B cell (primary cell): ENCODE measurements at regions not wholly inside any gene's neighbourhood (a gene's known extent, or its start where the extent isn't known, plus 50 kb on each side); places are given as distances from the start of the nearest gene placed in this dataset.

ENCODE experiments used
- ATAC-seq: fragments of 200-7000 bp; cut with Tn5 transposase; one replicate; pipeline ENCODE4 v1.10.0; 2021; ENCODE audit warnings: low read depth, mild to moderate bottlenecking, moderate number of reproducible peaks, moderate library complexity
- CTCF ChIA-PET: fragments of 350-600 bp; sonication (Branson Sonifier 250); formaldehyde crosslinking; loops from one replicate; lab custom pipeline; 2021; ENCODE audit warnings: antibody characterized with exemption, inconsistent platforms; lab: Charles Lee
- POLR2A ChIA-PET: fragments of 350-600 bp; sonication (Branson Sonifier 250); formaldehyde crosslinking; loops from one replicate; lab custom pipeline; 2021; ENCODE audit warnings: antibody characterized with exemption; lab: Charles Lee
- DNase-seq: peaks from one replicate; pipeline ENCODE4 v3.0.0; 2013
- H2AFZ ChIP-seq: 2 replicates; pipeline ENCODE4 v1.6.1; 2012; ENCODE audit warnings: mild to moderate bottlenecking, low read depth, low read length; ENCODE audit not compliant: insufficient read depth, poor library complexity, severe bottlenecking
- H3K27ac ChIP-seq, 2 donors: 1 replicate in 1 of 2; 2 replicates in 1 of 2; pipeline ENCODE4 v1.5.1; 2012 to 2013; ENCODE audit warnings: low read length in 2 of 2, mild to moderate bottlenecking in 2 of 2, moderate library complexity in 1 of 2
- H3K27me3 ChIP-seq, 4 experiments: fragments of 200-600 bp in 1 of 4; sonication (generic) in 1 of 4; replicated peaks in 1 of 4; 1 replicate in 2 of 4; 2 replicates in 2 of 4; pipeline versions ENCODE4 v1.6.1 to v1.7.0; 2013 to 2016; ENCODE audit warnings: low read length in 3 of 4, mild to moderate bottlenecking in 2 of 4, mixed read lengths in 1 of 4, moderate library complexity in 1 of 4; ENCODE audit not compliant: insufficient read depth in 4 of 4, control insufficient read depth in 3 of 4; ENCODE audit errors: control extremely low read depth in 1 of 4
- H3K36me3 ChIP-seq, 2 experiments: replicated peaks in 1 of 2; 1 replicate in 1 of 2; 2 replicates in 1 of 2; pipeline versions ENCODE4 v1.6.1 to v1.7.1; 2013; ENCODE audit warnings: low read length in 1 of 2; ENCODE audit not compliant: insufficient read depth in 2 of 2, control insufficient read depth in 1 of 2; ENCODE audit errors: control extremely low read depth in 1 of 2, extremely low read depth in 1 of 2
- H3K4me1 ChIP-seq, 2 donors: fragments of 200-600 bp in 1 of 2; sonication (generic) in 1 of 2; 1 replicate in 1 of 2; 2 replicates in 1 of 2; pipeline versions ENCODE4 v1.5.1 to v1.6.1; 2013 to 2017; ENCODE audit warnings: low read length in 2 of 2; ENCODE audit not compliant: control insufficient read depth in 2 of 2, insufficient read depth in 2 of 2
- H3K4me2 ChIP-seq: replicated peaks from 2 replicates; pipeline ENCODE3; 2012; ENCODE audit warnings: mild to moderate bottlenecking, low read depth, low read length; ENCODE audit not compliant: poor library complexity, severe bottlenecking
- H3K4me3 ChIP-seq, 5 experiments: fragments of 200-600 bp in 1 of 5; sonication (generic) in 1 of 5; 1 replicate in 3 of 5; 2 replicates in 2 of 5; pipeline versions ENCODE4 v1.5.1 to v1.7.0; 2011 to 2016; ENCODE audit warnings: low read length in 4 of 5, mild to moderate bottlenecking in 4 of 5, low read depth in 2 of 5, control low read depth in 1 of 5, moderate library complexity in 1 of 5; ENCODE audit not compliant: insufficient read depth in 1 of 5; ENCODE audit errors: control extremely low read depth in 1 of 5, extremely low read depth in 1 of 5
- H3K79me2 ChIP-seq: fragments of 200-600 bp; sonication (generic); one replicate; pipeline ENCODE4 v1.6.0; 2016; ENCODE audit warnings: low read length; ENCODE audit not compliant: control insufficient read depth, insufficient read depth
- H3K9ac ChIP-seq: fragments of 200-600 bp; sonication (generic); 2 replicates; pipeline ENCODE4 v1.6.1; 2017; ENCODE audit warnings: mild to moderate bottlenecking, low read length, moderate library complexity
- H3K9me3 ChIP-seq, 3 donors: one replicate each; pipeline versions ENCODE4 v1.6.1 to v1.7.1; 2013; ENCODE audit warnings: low read length in 2 of 3; ENCODE audit not compliant: control insufficient read depth in 2 of 3, insufficient read depth in 1 of 3; ENCODE audit errors: control extremely low read depth in 1 of 3
- H4K20me1 ChIP-seq: 2 replicates; pipeline ENCODE4 v1.6.0; 2012; ENCODE audit warnings: mild to moderate bottlenecking, low read length; ENCODE audit not compliant: insufficient read depth, control insufficient read depth, poor library complexity, severe bottlenecking
- H3K27ac Mint-ChIP-seq: one replicate; pipeline ENCODE4 v1.8.0; 2021; ENCODE audit warnings: mixed read lengths
- H3K27me3 Mint-ChIP-seq: one replicate; pipeline ENCODE4 v1.8.0; 2021; ENCODE audit warnings: mixed read lengths
- H3K4me1 Mint-ChIP-seq: one replicate; pipeline ENCODE4 v1.8.0; 2021; ENCODE audit warnings: mixed read lengths
- H3K4me3 Mint-ChIP-seq: one replicate; pipeline ENCODE4 v1.8.0; 2021; ENCODE audit warnings: mixed read lengths
- H3K9me3 Mint-ChIP-seq: one replicate; pipeline ENCODE4 v1.8.0; 2022; ENCODE audit warnings: mixed read lengths; ENCODE audit not compliant: insufficient read depth
- CTCF ChIP-seq: fragments of 200-600 bp; IDR thresholded peaks from one replicate; pipeline ENCODE4 v1.8.0; 2022; ENCODE audit warnings: antibody characterized with exemption, mild to moderate bottlenecking
- EZH2 ChIP-seq: IDR thresholded peaks from 2 replicates; pipeline ENCODE4 v1.6.1; 2012; ENCODE audit warnings: borderline replicate concordance, low read depth, mild to moderate bottlenecking, moderate library complexity, low read length; ENCODE audit not compliant: insufficient read depth, poor library complexity, severe bottlenecking
- WGBS: methylation state at CpG from one replicate; pipeline ENCODE4 v1.1.5; 2013; ENCODE audit warnings: missing lambda C conversion rate; ENCODE audit not compliant: insufficient coverage; 5-methylcytosine and 5-hydroxymethylcytosine counted together
- intact Hi-C: fragments of 100-400 bp; cut with micrococcal nuclease; formaldehyde crosslinking; loops from one replicate; pipeline ENCODE4 v1.10.0; 2022

DNA sequence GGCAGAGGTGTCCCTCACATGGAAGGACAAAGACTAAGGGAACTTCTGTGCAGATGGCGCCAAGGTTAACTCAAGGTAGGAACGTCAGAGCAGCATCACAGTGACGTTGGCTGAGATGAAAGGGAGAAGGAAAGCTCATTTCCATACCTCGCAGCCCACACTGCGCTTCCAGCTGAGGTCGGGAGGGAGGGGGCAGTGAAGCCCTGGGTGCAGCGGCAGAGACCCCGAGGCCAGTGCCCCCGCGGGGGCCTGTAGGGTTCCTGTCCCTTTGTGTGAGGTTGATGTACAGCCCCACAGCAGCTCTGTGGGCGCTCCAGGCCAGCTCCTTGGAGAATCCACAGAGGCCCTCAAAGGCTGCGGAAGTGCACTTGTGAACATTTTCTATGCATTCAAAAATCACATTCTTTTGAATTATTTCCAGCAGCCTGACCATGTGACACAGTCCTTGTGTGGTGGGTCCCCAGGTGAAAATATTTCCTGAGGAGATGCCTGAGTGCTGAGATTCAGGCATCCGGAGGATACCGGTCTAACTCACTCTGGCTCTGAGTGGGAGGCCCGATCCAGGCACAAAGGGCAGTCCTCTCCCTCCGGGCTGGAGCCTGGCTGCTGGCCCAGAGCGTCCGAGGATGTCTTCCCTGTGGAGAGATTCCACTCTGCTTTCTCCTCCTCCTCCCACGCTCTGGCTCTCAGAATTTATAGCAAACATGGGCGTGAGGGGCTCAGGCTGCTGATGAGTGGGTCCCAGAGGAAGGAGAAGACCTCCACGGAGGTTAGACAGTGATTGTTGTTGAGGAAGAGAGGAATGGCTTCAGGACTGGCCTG, 150.7 kb downstream of the ICE1 start:
- Histone ChIP-seq H2AFZ (no peak overlapping the region), H3K4me2 (no peak overlapping the region), H3K36me3 (no peaks in the 10 kb centered on the region), H4K20me1 (no peaks in the 10 kb centered on the region), H3K27me3 (peaks cover 0 to 2% (median 0%) of the 10 kb centered on the region in 4 experiments), H3K9ac (no peak overlapping the region), H3K79me2 (no peaks in the 10 kb centered on the region), H3K9me3 (peaks cover 0 to 8% (median 0%) of the 10 kb centered on the region in 3 donors), H3K4me1 (no peaks in the 10 kb centered on the region), H3K27ac (no peak overlapping the region), H3K4me3 (no peak overlapping the region)
- Mint-ChIP-seq H3K4me3 (no peak overlapping the region), H3K27me3 (peaks cover 12% of the 10 kb centered on the region), H3K27ac (no peak overlapping the region), H3K9me3 (no peaks in the 10 kb centered on the region), H3K4me1 (no peaks in the 10 kb centered on the region)
- no peak for ATAC-seq
- CTCF ChIA-PET, result no interaction called here
- TF ChIP-seq CTCF (no peak), EZH2 (no peak)
- no peak for DNase-seq
- 76% methylated on average over 17 of the region's 21 CpGs for WGBS
- intact Hi-C loops, result no loop called here
- POLR2A ChIA-PET, result no interaction called here
